ENCODE measurements at regions not wholly inside any gene's neighbourhood (a gene's known extent, or its start where the extent isn't known, plus 50 kb on each side); places are given as distances from the start of the nearest gene placed in this dataset.

DNA sequence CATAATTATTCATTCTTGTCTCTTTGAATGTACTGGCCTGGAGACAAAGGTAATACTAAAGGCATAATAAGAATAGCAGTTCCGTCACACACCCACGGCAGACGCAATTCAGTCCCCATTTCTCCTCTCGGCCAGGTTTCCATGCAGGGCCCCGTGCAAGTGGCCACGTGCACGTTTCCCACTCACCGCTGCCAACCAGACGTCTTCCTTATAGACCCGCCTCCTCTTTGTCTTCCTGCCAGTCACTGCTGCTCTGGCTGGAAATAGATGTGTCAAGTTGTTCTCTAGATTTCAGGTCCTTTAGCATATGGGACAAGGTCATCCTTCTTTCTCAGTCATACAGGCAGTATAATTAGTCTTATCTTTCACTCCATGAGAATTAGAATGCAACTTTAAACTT, 204.3 kb downstream of the SUCLA2 start:
- TF ChIP-seq, protein P1, sequence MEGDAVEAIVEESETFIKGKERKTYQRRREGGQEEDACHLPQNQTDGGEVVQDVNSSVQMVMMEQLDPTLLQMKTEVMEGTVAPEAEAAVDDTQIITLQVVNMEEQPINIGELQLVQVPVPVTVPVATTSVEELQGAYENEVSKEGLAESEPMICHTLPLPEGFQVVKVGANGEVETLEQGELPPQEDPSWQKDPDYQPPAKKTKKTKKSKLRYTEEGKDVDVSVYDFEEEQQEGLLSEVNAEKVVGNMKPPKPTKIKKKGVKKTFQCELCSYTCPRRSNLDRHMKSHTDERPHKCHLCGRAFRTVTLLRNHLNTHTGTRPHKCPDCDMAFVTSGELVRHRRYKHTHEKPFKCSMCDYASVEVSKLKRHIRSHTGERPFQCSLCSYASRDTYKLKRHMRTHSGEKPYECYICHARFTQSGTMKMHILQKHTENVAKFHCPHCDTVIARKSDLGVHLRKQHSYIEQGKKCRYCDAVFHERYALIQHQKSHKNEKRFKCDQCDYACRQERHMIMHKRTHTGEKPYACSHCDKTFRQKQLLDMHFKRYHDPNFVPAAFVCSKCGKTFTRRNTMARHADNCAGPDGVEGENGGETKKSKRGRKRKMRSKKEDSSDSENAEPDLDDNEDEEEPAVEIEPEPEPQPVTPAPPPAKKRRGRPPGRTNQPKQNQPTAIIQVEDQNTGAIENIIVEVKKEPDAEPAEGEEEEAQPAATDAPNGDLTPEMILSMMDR (IDR thresholded peaks at IDR 0.05; ENCODE audit: insufficient read depth, low read length, poor library complexity, severe bottlenecking) = no peak
- TF ChIP-seq EZH2phosphoT487 (conservative IDR thresholded peaks at IDR 0.05; ENCODE audit: low read length) = no peak
- Histone ChIP-seq H3K9me3 (ENCODE audit: insufficient read depth, low read length) (peaks cover 9% of the 10 kb centered on the region; the same call in 1 of the 2 replicates), H3K36me3 (ENCODE audit: low read length) (no peaks in the 10 kb centered on the region), H3K4me3 (ENCODE audit: insufficient read depth, low read length, poor library complexity, severe bottlenecking) (no peak overlapping the region), H3K4me2 (ENCODE audit: low read depth, low read length, poor library complexity, severe bottlenecking) (no peak overlapping the region), H3K79me2 (ENCODE audit: insufficient read depth, low read length) (no peaks in the 10 kb centered on the region), H3K27ac (ENCODE audit: low read depth, low read length) (no peak overlapping the region), H4K20me1 (ENCODE audit: low read depth, low read length) (no peaks in the 10 kb centered on the region), H3K9ac (ENCODE audit: low read length) (no peak overlapping the region), H3F3A (ENCODE audit: insufficient read depth) (no peaks in the 10 kb centered on the region), H3K27me3 (ENCODE audit: low read length) (no peaks in the 10 kb centered on the region), H3K9me2 (replicated peaks; ENCODE audit: insufficient read depth, low read length) (no peaks in the 10 kb centered on the region), H2AFZ (ENCODE audit: low read depth, low read length, severe bottlenecking) (no peak overlapping the region)

DNA sequence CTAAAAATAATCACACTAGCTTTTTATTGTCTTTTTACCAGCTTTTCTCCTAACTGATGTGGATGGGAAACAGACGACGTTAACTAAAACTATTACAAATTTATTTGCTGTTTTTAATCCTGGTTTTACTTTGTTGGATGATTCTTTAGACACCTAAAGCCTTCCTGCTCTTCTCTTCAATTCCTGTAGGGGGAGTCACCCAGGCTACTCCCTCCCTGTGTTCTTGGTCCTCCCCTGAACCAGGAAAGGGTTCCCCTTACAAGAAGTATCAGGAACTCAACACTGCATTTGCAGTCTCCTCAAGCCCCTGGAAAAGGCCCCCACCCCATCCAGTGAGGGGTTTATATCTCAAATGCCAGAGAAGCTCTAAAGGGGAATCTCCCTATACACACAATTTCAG, 206.1 kb downstream of the SUCLA2 start:
- H4K20me1 ChIP-seq (ENCODE audit: low read depth, low read length) = no peaks in the 10 kb centered on the region
- TF ChIP-seq, protein P1 (IDR thresholded peaks at IDR 0.05; ENCODE audit: insufficient read depth, low read length, poor library complexity, severe bottlenecking) = peak; percentile 52
- TF ChIP-seq EZH2phosphoT487 (conservative IDR thresholded peaks at IDR 0.05; ENCODE audit: low read length) = no peak
- H3K9me2 ChIP-seq (replicated peaks; ENCODE audit: insufficient read depth, low read length) = no peaks in the 10 kb centered on the region
- no peak overlapping the region for H3K27ac ChIP-seq (ENCODE audit: low read depth, low read length)
- H3F3A ChIP-seq (ENCODE audit: insufficient read depth) = no peaks in the 10 kb centered on the region
- no peak overlapping the region for H3K9ac ChIP-seq (ENCODE audit: low read length)
- peaks cover 24% of the 10 kb centered on the region; the same call in 1 of the 2 replicates for H3K9me3 ChIP-seq (ENCODE audit: insufficient read depth, low read length)
- H3K4me3 ChIP-seq (ENCODE audit: insufficient read depth, low read length, poor library complexity, severe bottlenecking) = no peak overlapping the region
- no peaks in the 10 kb centered on the region for H3K36me3 ChIP-seq (ENCODE audit: low read length)
- no peak overlapping the region for H3K4me2 ChIP-seq (ENCODE audit: low read depth, low read length, poor library complexity, severe bottlenecking)
- no peaks in the 10 kb centered on the region for H3K27me3 ChIP-seq (ENCODE audit: low read length)
- H3K79me2 ChIP-seq (ENCODE audit: insufficient read depth, low read length) = no peaks in the 10 kb centered on the region
- H2AFZ ChIP-seq (ENCODE audit: low read depth, low read length, severe bottlenecking) = no peak overlapping the region

DNA sequence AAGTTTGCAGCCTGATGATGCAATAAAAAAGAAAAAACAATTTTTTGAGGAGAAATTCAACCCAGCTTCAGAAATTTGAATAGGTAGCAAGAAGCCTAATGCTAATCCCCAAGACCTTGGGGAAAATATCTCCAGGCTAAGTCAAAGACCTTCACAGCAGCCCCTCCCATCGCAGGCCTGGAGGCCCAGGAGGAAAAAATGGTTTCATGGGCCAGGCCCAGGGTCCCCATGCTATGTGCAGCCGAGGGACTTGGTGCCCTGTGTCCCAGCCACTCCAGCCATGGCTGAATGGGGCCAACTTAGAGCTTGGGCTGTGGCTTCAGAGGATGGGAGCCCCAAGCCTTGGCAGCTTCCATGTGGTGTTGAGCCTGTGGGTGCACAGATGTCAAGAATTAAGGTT, 210.3 kb downstream of the SUCLA2 start:
- TF ChIP-seq, protein P1 (IDR thresholded peaks at IDR 0.05; ENCODE audit: insufficient read depth, low read length, poor library complexity, severe bottlenecking) = no peak
- TF ChIP-seq EZH2phosphoT487 (conservative IDR thresholded peaks at IDR 0.05; ENCODE audit: low read length) = no peak
- Histone ChIP-seq H3K9me3 (ENCODE audit: insufficient read depth, low read length) (peaks cover 26% of the 10 kb centered on the region; the same call in 1 of the 2 replicates), H3K79me2 (ENCODE audit: insufficient read depth, low read length) (no peaks in the 10 kb centered on the region)

More for the DNA sequence above, 210.3 kb downstream of the SUCLA2 start:
- no peaks in the 10 kb centered on the region for H3K9me2 ChIP-seq (replicated peaks; ENCODE audit: insufficient read depth, low read length)
- H3K27ac ChIP-seq (ENCODE audit: low read depth, low read length) = no peak overlapping the region
- no peak overlapping the region for H3K4me2 ChIP-seq (ENCODE audit: low read depth, low read length, poor library complexity, severe bottlenecking)
- H4K20me1 ChIP-seq (ENCODE audit: low read depth, low read length) = no peaks in the 10 kb centered on the region
- no peaks in the 10 kb centered on the region for H3K27me3 ChIP-seq (ENCODE audit: low read length)
- H3F3A ChIP-seq (ENCODE audit: insufficient read depth) = no peaks in the 10 kb centered on the region
- no peaks in the 10 kb centered on the region for H3K36me3 ChIP-seq (ENCODE audit: low read length)
- no peak overlapping the region for H3K4me3 ChIP-seq (ENCODE audit: insufficient read depth, low read length, poor library complexity, severe bottlenecking)
- no peak overlapping the region for H2AFZ ChIP-seq (ENCODE audit: low read depth, low read length, severe bottlenecking)
- H3K9ac ChIP-seq (ENCODE audit: low read length) = no peak overlapping the region
